Thyroid gland (tissue), 4 donors: ENCODE measurements at regions not wholly inside any gene's neighbourhood (a gene's known extent, or its start where the extent isn't known, plus 50 kb on each side); places are given as distances from the start of the nearest gene placed in this dataset.

Experiments
- POLR2A ChIP-seq, 2 donors: fragments of 450-650 bp; IDR thresholded peaks; one replicate each; pipeline ENCODE4 v1.6.1; 2017; ENCODE audit warnings: antibody characterized with exemption in 2 of 2, mild to moderate bottlenecking in 2 of 2, moderate library complexity in 1 of 2
- TF ChIP-seq, protein P1 (sequence below), 6 experiments: fragments of 200-600 bp in 3 of 6; fragments of 450-650 bp in 3 of 6; sonication (generic) in 3 of 6; IDR thresholded peaks; one replicate each; pipeline ENCODE4 v1.5.1; 2016 to 2019; ENCODE audit warnings: antibody characterized with exemption in 6 of 6, mild to moderate bottlenecking in 2 of 6, inconsistent platforms in 1 of 6, moderate library complexity in 1 of 6

- TF ChIP-seq, protein P1, sequence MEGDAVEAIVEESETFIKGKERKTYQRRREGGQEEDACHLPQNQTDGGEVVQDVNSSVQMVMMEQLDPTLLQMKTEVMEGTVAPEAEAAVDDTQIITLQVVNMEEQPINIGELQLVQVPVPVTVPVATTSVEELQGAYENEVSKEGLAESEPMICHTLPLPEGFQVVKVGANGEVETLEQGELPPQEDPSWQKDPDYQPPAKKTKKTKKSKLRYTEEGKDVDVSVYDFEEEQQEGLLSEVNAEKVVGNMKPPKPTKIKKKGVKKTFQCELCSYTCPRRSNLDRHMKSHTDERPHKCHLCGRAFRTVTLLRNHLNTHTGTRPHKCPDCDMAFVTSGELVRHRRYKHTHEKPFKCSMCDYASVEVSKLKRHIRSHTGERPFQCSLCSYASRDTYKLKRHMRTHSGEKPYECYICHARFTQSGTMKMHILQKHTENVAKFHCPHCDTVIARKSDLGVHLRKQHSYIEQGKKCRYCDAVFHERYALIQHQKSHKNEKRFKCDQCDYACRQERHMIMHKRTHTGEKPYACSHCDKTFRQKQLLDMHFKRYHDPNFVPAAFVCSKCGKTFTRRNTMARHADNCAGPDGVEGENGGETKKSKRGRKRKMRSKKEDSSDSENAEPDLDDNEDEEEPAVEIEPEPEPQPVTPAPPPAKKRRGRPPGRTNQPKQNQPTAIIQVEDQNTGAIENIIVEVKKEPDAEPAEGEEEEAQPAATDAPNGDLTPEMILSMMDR (IDR thresholded peaks at IDR 0.05) = no peak
- TF ChIP-seq POLR2A (IDR thresholded peaks at IDR 0.05) = no peak
Observed at GRCh38 chr6:166720856-166721255, 93.8 kb upstream of the RPS6KA2 start.
